Urothelium cell line (cell line): ENCODE measurements at regions not wholly inside any gene's neighbourhood (a gene's known extent, or its start where the extent isn't known, plus 50 kb on each side); places are given as distances from the start of the nearest gene placed in this dataset.

ENCODE experiments used
- DNase-seq: peaks from one replicate; pipeline ENCODE4 v3.0.0; 2011; ENCODE audit warnings: low spot score, mixed read lengths
- FAIRE-seq: peaks from 2 replicates; lab custom pipeline; 2011; peaks lifted over from hg19 to GRCh38; lab: Jason Lieb, UNC

DNA sequence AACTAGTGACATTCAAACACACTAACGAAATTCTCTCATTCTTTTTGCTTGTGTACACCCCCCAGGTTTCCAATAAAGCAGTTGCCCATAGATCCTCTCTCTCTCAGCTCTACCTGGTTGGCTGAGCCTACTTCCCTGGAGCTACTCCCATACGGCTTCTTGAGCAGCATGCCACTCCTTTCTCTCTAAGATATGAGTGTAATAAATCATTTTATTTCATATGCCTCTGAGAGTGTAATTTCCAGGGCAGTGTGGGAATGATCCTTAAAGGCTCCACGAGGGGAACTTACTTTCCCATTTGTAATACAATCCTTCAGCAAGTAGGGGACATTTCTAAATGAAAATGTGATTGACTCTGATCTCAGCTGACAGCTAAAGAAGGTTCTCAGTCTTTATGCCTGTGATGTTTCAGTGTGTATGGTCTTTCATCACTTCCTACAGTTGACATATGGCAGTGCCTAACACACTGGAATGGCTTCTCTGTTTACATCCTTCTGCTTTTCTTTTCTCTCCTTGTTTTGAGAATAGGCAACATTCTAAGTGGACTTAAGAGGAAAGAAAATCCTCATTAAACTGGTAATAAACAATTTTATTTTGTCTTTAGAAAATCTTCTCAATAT, 1194.3 kb upstream of the CDH8 start:
- FAIRE-seq (no peak), DNase-seq (no peak)

GRCh38 chr16:63228259-63228658, 1192.0 kb upstream of the CDH8 start:
- FAIRE-seq (no peak), DNase-seq (no peak)

- DNase-seq (no peak), FAIRE-seq (no peak)
Observed at GRCh38 chr16:63223851-63224250, 1187.6 kb upstream of the CDH8 start.

GRCh38 chr16:63216696-63217423, 1180.6 kb upstream of the CDH8 start:
- no peak for DNase-seq
- no peak for FAIRE-seq

GRCh38 chr16:63201851-63202250, 1165.6 kb upstream of the CDH8 start:
- DNase-seq, result no peak
- no peak for FAIRE-seq

- no peak for FAIRE-seq
Observed at GRCh38 chr16:63200940-63201339, 1164.7 kb upstream of the CDH8 start.

DNA sequence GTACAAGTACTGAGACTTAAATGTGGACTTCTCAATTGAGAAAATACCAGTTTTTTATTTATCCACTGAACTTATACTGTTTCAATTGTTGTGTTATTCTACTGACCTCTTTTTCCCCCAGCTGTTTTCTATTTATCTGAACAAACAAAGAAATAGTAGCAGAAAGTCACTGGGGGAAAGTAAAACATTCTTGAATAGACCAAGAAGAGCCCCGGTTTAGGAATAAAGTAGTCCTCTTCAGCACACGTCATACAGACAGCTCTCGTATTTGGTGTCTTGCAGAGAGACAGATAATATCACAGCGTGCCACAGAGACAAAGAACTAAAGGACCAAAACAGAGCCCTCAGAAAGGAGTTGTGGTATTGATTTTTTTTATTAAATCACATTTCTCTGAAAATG, 1159.1 kb upstream of the CDH8 start:
- DNase-seq, result no peak
- FAIRE-seq, result no peak

More at GRCh38 chr16:63200940-63201339, 1164.7 kb upstream of the CDH8 start:
- DNase-seq, result no peak

- DNase-seq, result no peak
- FAIRE-seq, result no peak
Observed at GRCh38 chr16:63192980-63193379, 1156.7 kb upstream of the CDH8 start.

DNA sequence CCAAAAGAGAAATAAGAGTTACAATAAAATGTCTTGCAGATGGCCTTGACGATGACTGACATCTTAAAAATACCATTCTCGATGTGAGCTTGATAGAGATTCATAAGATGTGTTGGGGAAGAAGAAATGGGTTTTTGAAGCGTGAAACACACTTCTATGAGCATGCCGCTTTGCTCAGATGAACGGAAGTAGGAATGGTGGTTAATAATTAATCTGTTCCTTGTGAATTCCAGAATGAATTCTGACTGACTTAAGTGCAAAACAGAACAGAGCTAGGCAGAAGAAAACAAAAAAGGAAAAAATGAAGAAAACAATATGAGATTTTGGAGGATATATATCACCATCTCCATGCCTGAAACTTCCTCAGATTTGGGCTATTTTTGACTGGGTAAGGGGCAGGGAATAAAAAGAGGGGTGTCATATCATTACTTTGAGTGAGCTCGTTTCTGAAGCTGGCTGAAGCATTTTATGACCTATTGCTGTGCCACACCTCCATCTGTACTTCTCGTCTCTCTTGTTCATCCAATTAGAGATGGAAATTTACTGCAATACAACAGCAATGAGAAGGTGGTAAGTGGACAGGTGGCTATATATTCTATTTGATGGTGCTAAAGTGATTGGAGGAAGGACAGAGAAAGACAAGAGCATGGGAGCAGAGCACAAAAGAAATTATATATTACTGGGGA, 1152.0 kb upstream of the CDH8 start:
- no peak for DNase-seq
- FAIRE-seq, result no peak

DNA sequence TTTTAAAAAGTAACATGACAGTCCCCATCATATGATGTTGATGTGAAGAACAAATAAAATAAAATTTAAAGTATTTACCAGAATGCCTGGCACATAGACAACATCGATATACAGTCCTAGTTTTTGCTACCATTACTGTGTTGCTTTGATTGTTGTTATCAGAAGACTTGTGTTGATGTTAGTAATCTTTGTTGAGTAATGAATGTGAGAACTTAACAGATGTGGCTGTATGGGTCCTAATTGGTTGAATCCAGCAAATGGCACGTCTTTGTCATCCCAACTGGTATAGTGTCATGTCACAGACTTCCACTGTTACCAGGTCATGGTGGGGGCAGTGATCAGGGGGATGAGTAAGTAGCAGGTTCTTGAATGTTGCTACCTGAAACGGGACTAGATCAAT, 1151.4 kb upstream of the CDH8 start:
- FAIRE-seq, result no peak
- DNase-seq, result no peak

- FAIRE-seq (no peak), DNase-seq (no peak)
Observed at GRCh38 chr16:63185235-63185780, 1149.1 kb upstream of the CDH8 start.

DNA sequence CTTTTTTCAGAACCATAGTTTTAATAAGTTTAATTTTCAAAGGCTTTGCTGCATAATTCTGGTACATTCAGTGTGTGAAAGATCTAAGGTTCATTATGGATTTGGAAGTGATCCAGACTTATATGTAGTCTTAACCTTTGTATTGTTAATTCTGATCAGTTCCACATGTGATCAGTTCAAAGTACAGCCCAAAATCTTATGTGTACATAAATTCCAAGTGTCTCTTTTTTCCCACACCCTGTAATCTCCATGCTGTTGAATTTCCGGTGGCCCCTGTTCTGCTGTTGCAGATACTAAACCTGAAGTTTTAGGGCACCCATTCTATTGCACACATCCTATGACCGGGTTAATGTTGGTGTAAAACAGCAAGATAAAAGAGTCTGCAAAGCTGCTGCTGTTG, 1147.5 kb upstream of the CDH8 start:
- no peak for DNase-seq
- FAIRE-seq, result no peak

DNA sequence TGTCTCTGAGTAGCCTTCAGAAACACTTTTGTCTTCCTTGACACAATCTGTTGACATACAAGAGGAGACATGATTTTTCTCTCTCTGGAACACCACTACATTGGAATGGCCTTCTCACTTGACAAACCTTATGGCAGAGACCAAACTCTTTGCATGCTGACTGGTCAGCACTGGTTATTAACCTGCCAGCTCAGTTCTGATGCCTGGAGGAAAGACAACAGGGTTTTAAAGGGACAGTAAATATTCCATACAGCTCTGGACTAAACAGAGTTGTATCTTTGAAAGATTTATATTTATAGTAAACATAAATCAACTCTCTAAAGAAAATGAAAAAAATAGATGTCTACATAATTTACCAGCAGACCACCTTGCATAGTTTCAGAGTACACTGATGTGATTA, 1139.1 kb upstream of the CDH8 start:
- FAIRE-seq, result no peak
- DNase-seq, result no peak

GRCh38 chr16:63174801-63175200, 1138.6 kb upstream of the CDH8 start:
- FAIRE-seq, result no peak
- no peak for DNase-seq

DNA sequence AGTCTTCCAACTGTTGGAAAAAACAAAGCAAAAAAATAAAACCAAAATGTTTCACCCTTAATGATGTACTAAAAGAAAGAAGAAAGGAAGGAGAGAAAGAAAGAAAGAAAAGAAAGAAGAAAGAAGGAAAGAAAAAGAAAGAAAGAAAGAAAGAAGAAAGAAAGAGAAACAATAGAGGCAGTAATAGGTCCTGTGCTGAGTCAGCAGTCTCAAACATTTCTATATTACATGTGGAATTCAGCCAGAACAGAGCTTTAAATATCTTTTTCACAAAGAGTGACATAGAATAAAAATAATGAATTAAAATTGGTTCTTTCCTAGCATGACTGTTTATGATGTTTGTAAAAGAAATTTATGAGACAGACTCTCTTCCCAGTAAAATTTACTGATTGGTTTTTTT, 1135.3 kb upstream of the CDH8 start:
- no peak for DNase-seq
- FAIRE-seq, result no peak

DNA sequence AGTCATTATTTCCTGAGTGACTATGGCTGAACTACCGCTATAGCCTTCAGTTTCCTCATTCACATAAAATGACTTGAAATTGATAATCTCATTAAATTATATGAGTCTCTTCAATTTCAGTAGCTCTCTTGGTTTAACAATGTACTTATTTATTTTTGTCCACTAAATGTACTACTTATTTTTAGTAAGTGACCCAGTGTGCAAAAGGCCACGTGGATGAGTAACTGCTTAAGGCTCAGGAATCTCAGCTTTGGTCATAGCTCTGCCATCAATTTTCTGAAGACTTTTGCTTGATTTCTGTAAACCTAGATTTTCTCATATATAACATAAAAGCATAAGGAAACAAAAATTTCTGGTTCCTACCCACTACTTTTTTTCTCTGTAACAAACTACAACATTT, 1132.9 kb upstream of the CDH8 start:
- no peak for DNase-seq
- no peak for FAIRE-seq

DNA sequence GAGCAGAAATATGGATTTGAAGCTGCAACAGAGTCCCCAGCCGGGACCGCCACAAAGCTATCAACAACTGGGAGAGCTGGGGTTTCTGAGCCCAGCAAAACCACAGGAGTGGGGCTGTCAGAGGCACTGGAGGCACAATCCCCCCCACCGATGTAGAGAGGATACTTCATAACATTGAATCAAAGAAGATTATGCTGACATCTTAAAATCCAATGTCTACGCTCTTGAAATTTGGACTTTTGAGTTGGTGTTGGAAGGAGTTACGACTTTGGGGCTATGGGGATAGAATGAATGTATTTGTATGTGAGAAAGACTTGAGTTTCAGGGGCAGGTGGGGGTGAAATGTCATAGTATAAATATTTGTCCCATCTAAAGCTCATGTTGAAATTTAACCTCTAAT, 1121.6 kb upstream of the CDH8 start:
- no peak for FAIRE-seq
- no peak for DNase-seq

GRCh38 chr16:63146251-63146650, 1110.0 kb upstream of the CDH8 start:
- DNase-seq, result no peak
- FAIRE-seq, result no peak

- no peak for FAIRE-seq
Observed at GRCh38 chr16:63145411-63145810, 1109.2 kb upstream of the CDH8 start.

DNA sequence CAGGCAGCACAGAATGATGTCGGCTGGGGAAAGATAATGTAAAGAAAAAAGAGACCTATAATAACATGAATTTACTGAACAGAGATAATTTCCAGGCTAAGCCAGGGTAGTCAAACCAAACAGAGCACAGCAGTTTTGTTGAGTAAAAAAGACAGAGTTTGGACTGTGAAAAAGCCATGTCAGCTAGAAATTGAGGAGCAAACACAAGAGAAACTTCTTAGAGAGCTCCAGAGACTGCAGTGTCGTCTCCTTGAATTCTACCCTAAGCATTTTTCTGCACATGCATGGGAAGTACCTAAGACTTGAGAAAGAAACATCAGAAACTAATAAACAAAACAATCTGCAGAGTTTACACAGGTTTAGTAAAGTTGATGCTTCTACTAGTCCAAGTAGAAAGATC, 1098.8 kb upstream of the CDH8 start:
- DNase-seq, result no peak
- no peak for FAIRE-seq

More at GRCh38 chr16:63145411-63145810, 1109.2 kb upstream of the CDH8 start:
- DNase-seq, result no peak

GRCh38 chr16:63131503-63131902, 1095.3 kb upstream of the CDH8 start:
- DNase-seq (no peak), FAIRE-seq (no peak)

DNA sequence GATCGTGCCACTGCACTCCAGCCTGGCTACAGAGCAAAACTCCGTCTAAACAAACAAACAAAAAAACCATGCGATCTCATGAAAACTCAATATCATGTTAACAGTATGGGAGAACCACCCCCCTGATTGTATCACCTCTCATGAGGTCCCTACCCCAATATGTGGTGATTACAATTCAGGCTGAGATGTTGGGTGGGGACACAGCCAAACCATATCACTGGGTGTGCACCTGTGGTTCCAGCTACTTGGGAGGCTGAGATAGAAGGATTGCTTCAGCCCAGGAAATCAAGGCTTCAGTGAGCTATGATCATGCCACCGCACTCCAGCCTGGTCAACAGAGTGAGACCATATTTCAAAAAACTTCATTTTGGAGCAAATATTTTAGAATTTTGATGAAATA, 1094.7 kb upstream of the CDH8 start:
- no peak for DNase-seq
- FAIRE-seq, result no peak
